ENCODE measurements at regions not wholly inside any gene's neighbourhood (a gene's known extent, or its start where the extent isn't known, plus 50 kb on each side); places are given as distances from the start of the nearest gene placed in this dataset.

DNA sequence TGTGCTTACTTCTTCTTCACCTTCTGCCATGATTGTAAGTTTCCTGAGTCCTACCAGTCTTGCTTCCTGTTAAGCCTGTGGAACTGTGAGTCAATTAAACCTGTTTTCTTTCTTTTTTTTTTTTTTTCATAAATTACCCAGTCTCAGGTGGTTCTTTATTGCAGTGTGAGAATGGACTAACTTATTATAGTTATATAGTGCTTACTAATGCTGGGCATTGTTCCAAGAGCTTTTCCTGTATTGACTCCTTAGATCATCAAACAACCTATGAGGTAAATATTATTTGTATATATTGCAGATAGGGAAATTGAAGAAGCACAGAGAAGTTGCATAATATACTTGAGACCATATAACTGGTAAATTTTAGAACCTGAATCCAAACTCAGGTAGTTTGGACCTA lies 98.1 kb downstream of the MBL2 start:
- Mint-ChIP-seq H3K9me3 (no peaks in the 10 kb centered on the region), H3K27ac (no peak overlapping the region), H3K36me3 (ENCODE audit: low read depth) (no peaks in the 10 kb centered on the region), H3K4me1 (no peaks in the 10 kb centered on the region), H3K27me3 (ENCODE audit: insufficient read depth) (no peaks in the 10 kb centered on the region), H3K4me3 (no peak overlapping the region)
- no peak for DNase-seq
- no peaks in the 10 kb centered on the region for H3K36me3 ChIP-seq (ENCODE audit: control insufficient read depth, insufficient read depth, low read length)
- no peaks in the 10 kb centered on the region for H3K9me3 ChIP-seq (ENCODE audit: control insufficient read depth, low read length)
- no peak overlapping the region for H3K4me3 ChIP-seq (ENCODE audit: low read length)
- no peaks in the 10 kb centered on the region for H3K27me3 ChIP-seq (ENCODE audit: control insufficient read depth, insufficient read depth, low read length, poor library complexity, severe bottlenecking)
- no peak overlapping the region for H3K9ac ChIP-seq (ENCODE audit: extremely low read depth, low read length, poor library complexity, severe bottlenecking)
- TF ChIP-seq, protein P1, sequence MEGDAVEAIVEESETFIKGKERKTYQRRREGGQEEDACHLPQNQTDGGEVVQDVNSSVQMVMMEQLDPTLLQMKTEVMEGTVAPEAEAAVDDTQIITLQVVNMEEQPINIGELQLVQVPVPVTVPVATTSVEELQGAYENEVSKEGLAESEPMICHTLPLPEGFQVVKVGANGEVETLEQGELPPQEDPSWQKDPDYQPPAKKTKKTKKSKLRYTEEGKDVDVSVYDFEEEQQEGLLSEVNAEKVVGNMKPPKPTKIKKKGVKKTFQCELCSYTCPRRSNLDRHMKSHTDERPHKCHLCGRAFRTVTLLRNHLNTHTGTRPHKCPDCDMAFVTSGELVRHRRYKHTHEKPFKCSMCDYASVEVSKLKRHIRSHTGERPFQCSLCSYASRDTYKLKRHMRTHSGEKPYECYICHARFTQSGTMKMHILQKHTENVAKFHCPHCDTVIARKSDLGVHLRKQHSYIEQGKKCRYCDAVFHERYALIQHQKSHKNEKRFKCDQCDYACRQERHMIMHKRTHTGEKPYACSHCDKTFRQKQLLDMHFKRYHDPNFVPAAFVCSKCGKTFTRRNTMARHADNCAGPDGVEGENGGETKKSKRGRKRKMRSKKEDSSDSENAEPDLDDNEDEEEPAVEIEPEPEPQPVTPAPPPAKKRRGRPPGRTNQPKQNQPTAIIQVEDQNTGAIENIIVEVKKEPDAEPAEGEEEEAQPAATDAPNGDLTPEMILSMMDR (conservative IDR thresholded peaks at IDR 0.05), result no peak
- H3K27ac ChIP-seq (ENCODE audit: low read depth, low read length), result no peak overlapping the region
- H3K4me1 ChIP-seq (ENCODE audit: control insufficient read depth, insufficient read depth, low read length), result peaks cover 10% of the 10 kb centered on the region

GRCh38 chr10:52677086-52677485 lies 95.5 kb downstream of the MBL2 start:
- no peak overlapping the region for H3K4me3 ChIP-seq (ENCODE audit: low read length)
- H3K36me3 Mint-ChIP-seq (ENCODE audit: low read depth), result no peaks in the 10 kb centered on the region
- H3K27ac ChIP-seq (ENCODE audit: low read depth, low read length), result no peak overlapping the region
- H3K4me1 Mint-ChIP-seq, result peaks cover 9% of the 10 kb centered on the region
- no peak for DNase-seq
- no peak overlapping the region for H3K4me3 Mint-ChIP-seq
- no peaks in the 10 kb centered on the region for H3K27me3 Mint-ChIP-seq (ENCODE audit: insufficient read depth)
- TF ChIP-seq, protein P1 (conservative IDR thresholded peaks at IDR 0.05), result no peak
- 100% methylated on average over 1 of the region's 1 CpG; no CpG with 5 or more reads in 1 of the 2 experiments for WGBS, 2 experiments (ENCODE audit: insufficient coverage in 1 of 2, insufficient read length in 1 of 2)
- no peaks in the 10 kb centered on the region for H3K9me3 ChIP-seq (ENCODE audit: control insufficient read depth, low read length)
- H3K27ac Mint-ChIP-seq, result no peak overlapping the region
- H3K27me3 ChIP-seq (ENCODE audit: control insufficient read depth, insufficient read depth, low read length, poor library complexity, severe bottlenecking), result no peaks in the 10 kb centered on the region
- H3K36me3 ChIP-seq (ENCODE audit: control insufficient read depth, insufficient read depth, low read length), result no peaks in the 10 kb centered on the region
- H3K9ac ChIP-seq (ENCODE audit: extremely low read depth, low read length, poor library complexity, severe bottlenecking), result no peak overlapping the region
- peaks cover 15% of the 10 kb centered on the region for H3K4me1 ChIP-seq (ENCODE audit: control insufficient read depth, insufficient read depth, low read length)
- H3K9me3 Mint-ChIP-seq, result no peaks in the 10 kb centered on the region

DNA sequence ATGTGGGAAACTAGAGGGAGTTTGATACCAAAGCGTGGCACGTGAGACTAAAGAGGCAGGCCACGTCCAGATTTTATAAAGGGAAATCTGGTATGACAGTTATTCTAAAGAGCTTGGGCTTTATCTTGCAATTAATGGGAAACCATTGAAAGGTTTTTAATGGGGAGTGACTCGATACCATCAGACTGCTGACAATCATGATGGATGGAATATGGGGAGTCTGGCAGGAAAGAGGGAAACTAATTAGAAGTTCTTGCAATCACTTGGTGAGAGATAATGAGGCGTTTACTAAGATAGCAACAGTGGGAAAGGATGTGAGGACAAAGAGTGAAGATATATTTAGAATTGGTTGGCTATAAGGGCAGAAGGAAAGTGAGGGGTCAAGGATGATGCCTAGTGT lies 94.0 kb downstream of the MBL2 start:
- Histone ChIP-seq H3K9me3 (ENCODE audit: control insufficient read depth, low read length) (no peaks in the 10 kb centered on the region), H3K4me1 (ENCODE audit: control insufficient read depth, insufficient read depth, low read length) (peaks cover 15% of the 10 kb centered on the region), H3K27ac (ENCODE audit: low read depth, low read length) (no peak overlapping the region), H3K9ac (ENCODE audit: extremely low read depth, low read length, poor library complexity, severe bottlenecking) (no peak overlapping the region), H3K4me3 (ENCODE audit: low read length) (no peak overlapping the region), H3K36me3 (ENCODE audit: control insufficient read depth, insufficient read depth, low read length) (no peaks in the 10 kb centered on the region), H3K27me3 (ENCODE audit: control insufficient read depth, insufficient read depth, low read length, poor library complexity, severe bottlenecking) (no peaks in the 10 kb centered on the region)
- no peak overlapping the region for H3K27ac Mint-ChIP-seq
- H3K27me3 Mint-ChIP-seq (ENCODE audit: insufficient read depth), result no peaks in the 10 kb centered on the region
- peaks cover 9% of the 10 kb centered on the region for H3K4me1 Mint-ChIP-seq
- no peaks in the 10 kb centered on the region for H3K36me3 Mint-ChIP-seq (ENCODE audit: low read depth)
- TF ChIP-seq, protein P1 (conservative IDR thresholded peaks at IDR 0.05), result no peak
- H3K9me3 Mint-ChIP-seq, result no peaks in the 10 kb centered on the region
- WGBS, 2 experiments (ENCODE audit: insufficient coverage in 1 of 2, insufficient read length in 1 of 2), result 84 to 86% methylated on average over 5 of the region's 5 CpGs
- DNase-seq, result no peak
- H3K4me3 Mint-ChIP-seq, result no peak overlapping the region
